Esophagus muscularis mucosa (tissue), 4 donors: ENCODE measurements at regions not wholly inside any gene's neighbourhood (a gene's known extent, or its start where the extent isn't known, plus 50 kb on each side); places are given as distances from the start of the nearest gene placed in this dataset.

ENCODE experiments used
- CTCF ChIP-seq, 3 experiments: fragments of 200-600 bp in 2 of 3; fragments of 450-650 bp in 1 of 3; sonication (generic) in 2 of 3; IDR thresholded peaks; one replicate each; pipeline ENCODE4 v1.5.1; 2017 to 2019; ENCODE audit warnings: antibody characterized with exemption in 3 of 3, mild to moderate bottlenecking in 2 of 3, moderate library complexity in 1 of 3
- EP300 ChIP-seq: sonication (generic); formaldehyde crosslinking; IDR thresholded peaks from one replicate; pipeline ENCODE4 v1.6.1; 2017; ENCODE audit warnings: antibody characterized with exemption
- POLR2AphosphoS5 ChIP-seq, 2 donors: sonication (generic); formaldehyde crosslinking; IDR thresholded peaks; one replicate each; pipeline ENCODE4 v1.6.1; 2017; ENCODE audit warnings: antibody characterized with exemption in 2 of 2

- TF ChIP-seq CTCF (IDR thresholded peaks at IDR 0.05) (no peak), POLR2AphosphoS5 (IDR thresholded peaks at IDR 0.05) (no peak), EP300 (no peak)
These were observed 267.8 kb upstream of the ANKRD50 start for GRCh38 chr4:124980276-124980752.
